ENCODE measurements at regions not wholly inside any gene's neighbourhood (a gene's known extent, or its start where the extent isn't known, plus 50 kb on each side); places are given as distances from the start of the nearest gene placed in this dataset.

DNA sequence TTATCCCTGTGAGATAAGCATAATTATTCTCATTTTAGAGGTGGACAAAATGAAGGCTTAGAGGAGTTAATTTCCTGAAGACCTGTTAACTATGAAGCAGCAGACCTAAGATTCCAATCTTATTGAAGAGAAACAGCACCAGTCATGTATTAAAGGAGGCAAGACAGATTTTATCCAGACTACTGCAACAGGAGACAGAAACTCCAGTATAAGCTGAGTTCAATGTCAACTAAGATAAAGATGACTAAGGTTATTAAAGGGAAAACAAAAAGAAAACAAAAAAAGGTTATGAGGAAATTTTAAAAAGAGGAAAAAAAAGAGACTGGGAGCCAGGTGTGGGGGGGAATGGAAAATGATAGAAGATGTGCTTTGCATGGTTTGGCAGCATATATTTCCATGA, 707.7 kb upstream of the NR2F2 start:
- TF ChIP-seq, protein P1, sequence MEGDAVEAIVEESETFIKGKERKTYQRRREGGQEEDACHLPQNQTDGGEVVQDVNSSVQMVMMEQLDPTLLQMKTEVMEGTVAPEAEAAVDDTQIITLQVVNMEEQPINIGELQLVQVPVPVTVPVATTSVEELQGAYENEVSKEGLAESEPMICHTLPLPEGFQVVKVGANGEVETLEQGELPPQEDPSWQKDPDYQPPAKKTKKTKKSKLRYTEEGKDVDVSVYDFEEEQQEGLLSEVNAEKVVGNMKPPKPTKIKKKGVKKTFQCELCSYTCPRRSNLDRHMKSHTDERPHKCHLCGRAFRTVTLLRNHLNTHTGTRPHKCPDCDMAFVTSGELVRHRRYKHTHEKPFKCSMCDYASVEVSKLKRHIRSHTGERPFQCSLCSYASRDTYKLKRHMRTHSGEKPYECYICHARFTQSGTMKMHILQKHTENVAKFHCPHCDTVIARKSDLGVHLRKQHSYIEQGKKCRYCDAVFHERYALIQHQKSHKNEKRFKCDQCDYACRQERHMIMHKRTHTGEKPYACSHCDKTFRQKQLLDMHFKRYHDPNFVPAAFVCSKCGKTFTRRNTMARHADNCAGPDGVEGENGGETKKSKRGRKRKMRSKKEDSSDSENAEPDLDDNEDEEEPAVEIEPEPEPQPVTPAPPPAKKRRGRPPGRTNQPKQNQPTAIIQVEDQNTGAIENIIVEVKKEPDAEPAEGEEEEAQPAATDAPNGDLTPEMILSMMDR (IDR thresholded peaks at IDR 0.05), result no peak
- no peak for TF ChIP-seq POLR2A (IDR thresholded peaks at IDR 0.05)
